Frontal cortex (tissue), 3 donors: ENCODE measurements at regions not wholly inside any gene's neighbourhood (a gene's known extent, or its start where the extent isn't known, plus 50 kb on each side); places are given as distances from the start of the nearest gene placed in this dataset.
"Not testable (repeated sequence)": the region's sequence is repeated elsewhere in the genome, so short reads cannot be mapped to it uniquely, and the experiment has no call there.

ENCODE experiments used
- DNase-seq, 2 donors: peaks; one replicate each; pipeline ENCODE4 v3.0.0; 2012; ENCODE audit warnings: low spot score in 2 of 2
- FAIRE-seq: peaks from 2 replicates; lab custom pipeline; 2012; peaks lifted over from hg19 to GRCh38; lab: Jason Lieb, UNC
- donor health status: control.
- donor health status: control.
- donor health status: control.

DNA sequence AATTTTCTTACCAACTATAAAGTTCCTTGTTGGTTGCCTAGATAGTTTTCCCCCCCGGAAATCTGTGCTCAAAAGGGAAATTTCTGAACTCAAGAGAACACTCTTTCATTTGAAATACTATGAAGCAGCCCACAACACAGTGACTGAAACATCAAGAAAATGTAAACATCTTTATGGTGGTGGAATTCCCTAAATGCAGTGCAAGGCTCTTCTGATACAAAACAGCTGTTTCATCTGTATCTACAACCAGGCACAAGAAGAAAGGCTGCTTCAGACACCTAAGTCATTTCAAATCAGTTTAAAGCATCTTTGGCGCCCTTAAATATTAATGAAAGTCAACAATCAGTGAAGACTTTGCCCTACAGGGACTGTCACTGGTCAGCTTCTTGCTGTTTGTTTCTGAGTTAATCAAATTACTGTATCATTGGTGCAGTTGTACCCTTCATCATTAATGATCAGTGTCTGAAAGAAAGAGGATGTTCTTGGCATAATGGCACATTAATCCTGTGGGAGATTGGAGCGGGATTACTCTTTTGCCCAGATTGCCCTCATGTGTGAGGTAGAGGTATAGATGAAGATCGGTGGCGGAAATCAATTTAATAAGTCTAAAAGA is 947.0 kb downstream of the NR2F1-AS1 start:
- DNase-seq (no peak), FAIRE-seq (no peak)

- FAIRE-seq (no peak), DNase-seq (peak in 1 of 2 donors; percentile 26)
Observed at GRCh38 chr5:92633176-92633575, 947.8 kb downstream of the NR2F1-AS1 start.

DNA sequence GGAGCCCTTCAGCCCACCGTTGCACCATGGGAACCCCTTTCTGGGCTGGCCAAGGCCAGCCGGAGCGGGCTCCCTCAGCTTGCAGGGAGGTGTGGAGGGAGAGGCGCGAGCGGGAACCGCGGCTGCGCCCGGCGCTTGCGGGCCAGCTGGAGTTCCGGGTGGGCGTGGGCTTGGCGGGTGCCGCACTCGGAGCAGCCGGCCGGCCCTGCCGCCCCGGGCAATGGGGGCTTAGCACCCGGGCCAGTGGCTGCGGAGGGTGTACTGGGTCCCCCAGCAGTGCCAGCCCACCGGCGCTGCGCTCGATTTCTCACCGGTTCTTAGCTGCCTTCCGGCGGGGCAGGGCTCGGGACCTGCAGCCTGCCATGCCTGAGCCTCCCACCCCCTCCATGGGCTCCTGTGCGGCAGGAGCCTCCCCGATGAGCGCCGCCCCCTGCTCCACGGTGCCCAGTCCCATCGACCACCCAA is 949.8 kb downstream of the NR2F1-AS1 start:
- DNase-seq, FAIRE-seq: not testable (repeated sequence)

DNA sequence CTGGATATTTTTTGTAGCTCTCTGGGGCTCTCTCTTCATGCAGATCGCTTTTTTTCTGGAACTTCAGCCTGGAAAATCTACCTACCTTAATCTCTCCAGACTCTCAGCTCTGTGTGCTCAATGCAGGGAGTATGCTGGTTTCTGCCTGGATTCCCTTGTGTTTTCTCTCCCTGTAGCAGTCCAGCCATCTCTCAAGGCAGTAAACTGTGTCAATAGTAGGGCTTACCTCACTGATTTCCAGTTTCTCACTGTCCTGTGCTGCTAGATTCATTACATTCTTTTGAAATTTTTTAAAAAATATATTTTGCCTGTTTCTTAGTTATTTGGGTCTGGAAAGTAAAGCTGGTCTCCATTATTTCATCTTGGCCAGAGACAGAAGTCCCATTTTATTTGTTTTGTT is 951.4 kb downstream of the NR2F1-AS1 start:
- DNase-seq (no peak), FAIRE-seq (no peak)

GRCh38 chr5:92629000-92629399 is 952.0 kb downstream of the NR2F1-AS1 start:
- no peak for FAIRE-seq
- DNase-seq = no peak

GRCh38 chr5:92627186-92627585 is 953.8 kb downstream of the NR2F1-AS1 start:
- DNase-seq (no peak), FAIRE-seq (no peak)

DNA sequence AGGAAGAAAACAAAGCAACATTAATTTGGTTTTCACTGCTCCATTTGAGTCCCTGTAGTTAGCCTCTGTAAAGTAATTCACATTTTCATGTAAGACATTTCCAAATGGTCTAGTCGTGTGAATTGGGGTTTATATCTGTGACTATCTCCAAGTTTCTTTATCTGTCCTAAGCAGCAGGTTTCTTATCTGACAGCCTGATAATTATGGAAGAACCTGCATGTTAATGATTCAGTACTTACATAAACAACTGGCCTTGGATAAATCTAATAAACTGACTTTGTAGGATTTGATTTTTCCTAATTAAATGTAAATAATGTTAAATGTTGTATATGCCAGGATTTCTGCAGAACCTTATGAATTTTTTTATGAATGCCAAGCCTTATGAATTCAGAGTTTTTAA is 964.9 kb downstream of the NR2F1-AS1 start:
- no peak for DNase-seq
- FAIRE-seq = no peak

DNA sequence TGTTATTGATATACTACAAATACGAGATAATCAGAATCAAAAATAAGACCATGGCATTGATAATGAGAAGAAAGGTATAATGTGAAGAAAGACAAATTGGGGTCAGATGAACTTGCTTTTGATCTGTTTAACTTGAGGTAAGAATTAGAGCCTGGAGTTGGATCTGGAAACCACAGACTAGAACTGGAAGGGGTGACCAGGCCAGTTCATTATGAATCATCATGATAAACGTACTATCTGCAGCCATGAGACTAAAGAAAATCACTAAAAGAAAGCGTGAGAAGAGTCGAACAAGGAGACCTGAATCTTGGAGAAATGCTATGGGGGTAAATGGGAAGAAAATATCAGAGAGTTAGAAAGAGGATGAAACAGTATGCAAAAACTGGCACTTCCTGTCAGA is 967.5 kb downstream of the NR2F1-AS1 start:
- DNase-seq (no peak), FAIRE-seq (no peak)

- DNase-seq = not testable (repeated sequence)
Observed at GRCh38 chr5:92610435-92610834, 970.6 kb downstream of the NR2F1-AS1 start.

GRCh38 chr5:92605591-92605990 is 975.4 kb downstream of the NR2F1-AS1 start:
- FAIRE-seq (no peak), DNase-seq (no peak)

More at GRCh38 chr5:92610435-92610834, 970.6 kb downstream of the NR2F1-AS1 start:
- FAIRE-seq = not testable (repeated sequence)

DNA sequence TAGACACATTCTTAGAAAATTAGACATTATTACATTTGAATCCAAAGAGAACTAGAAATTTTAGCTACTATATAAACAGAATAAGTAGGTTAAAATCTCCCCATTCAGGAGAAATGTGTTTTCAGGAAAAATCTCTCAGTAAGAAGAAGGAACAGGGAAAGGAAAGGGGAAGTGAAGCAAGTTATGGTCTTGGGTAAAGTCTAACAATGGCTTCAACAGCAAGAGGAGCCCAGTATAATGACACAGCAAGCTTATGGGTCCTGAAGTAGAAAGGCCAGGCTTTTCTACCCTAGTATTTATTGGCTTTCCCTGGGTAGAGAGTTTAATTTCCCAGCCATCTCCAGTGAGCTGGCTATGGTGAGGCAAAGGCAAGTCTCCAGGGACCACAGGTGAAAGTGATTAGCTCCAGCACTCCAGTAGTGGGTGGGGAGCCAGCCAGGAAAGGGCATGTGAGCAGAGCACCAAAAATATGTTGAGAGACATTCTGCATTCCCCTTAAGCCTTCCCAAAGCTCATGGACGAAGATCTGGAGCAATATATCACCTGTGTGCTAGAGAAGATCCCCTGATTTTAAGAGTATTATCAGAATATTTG is 981.7 kb downstream of the NR2F1-AS1 start:
- FAIRE-seq (no peak), DNase-seq (no peak)

DNA sequence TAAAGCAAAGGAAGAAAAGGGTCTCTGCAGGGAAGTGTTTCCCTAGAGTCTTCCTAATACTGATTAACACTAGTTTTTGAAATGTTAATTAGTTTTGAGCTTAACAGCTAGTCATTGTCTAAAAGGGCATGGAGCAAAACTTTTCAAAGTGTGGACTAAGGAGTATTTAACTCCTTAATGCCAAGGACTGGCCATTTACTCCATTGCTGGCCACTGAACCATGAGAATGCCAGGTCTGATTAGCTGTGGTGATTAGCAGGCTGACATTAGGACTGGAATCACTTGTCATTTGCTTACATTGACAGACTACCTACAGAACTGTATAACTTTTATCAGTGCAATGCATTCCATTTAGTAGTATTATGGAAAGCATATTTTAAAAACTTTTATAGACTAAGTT is 987.0 kb downstream of the NR2F1-AS1 start:
- DNase-seq (no peak), FAIRE-seq (no peak)

DNA sequence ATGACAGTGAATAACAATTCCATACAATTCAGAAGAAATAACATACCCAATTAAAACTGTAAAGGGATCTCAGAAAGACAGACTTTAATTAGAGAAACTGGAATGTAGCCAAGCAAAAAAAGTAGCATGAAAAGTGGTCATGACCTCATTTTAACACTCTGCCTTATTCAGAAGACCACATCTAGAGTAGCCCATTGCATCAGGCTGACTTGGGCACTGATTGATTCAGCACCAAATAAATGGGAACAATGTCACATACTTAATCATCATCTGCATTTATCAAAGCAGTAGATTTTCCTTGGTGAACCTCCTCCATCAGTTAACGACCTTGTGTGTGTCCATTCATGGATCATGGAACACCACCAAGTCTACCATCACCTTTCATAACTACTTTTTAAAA is 992.1 kb downstream of the NR2F1-AS1 start:
- FAIRE-seq (no peak), DNase-seq (no peak)

DNA sequence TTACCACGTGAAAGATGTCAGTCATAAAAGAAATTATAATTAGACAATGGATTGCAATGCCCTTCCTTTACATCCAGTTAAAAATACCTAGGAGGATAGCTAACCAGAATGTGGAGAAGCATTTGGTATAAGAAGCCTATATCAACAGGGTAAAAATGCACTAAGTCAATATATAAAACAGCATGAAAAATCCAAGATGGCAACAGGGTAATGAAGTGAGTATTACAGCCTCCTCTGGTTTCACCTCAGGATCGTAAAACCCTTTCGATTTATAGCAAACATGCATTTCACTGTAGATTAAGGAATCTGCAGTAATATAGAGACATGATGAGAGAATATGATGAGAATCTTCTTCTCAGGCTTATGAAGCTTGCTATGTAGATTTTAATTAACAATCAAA is 999.3 kb downstream of the NR2F1-AS1 start:
- no peak for FAIRE-seq

DNA sequence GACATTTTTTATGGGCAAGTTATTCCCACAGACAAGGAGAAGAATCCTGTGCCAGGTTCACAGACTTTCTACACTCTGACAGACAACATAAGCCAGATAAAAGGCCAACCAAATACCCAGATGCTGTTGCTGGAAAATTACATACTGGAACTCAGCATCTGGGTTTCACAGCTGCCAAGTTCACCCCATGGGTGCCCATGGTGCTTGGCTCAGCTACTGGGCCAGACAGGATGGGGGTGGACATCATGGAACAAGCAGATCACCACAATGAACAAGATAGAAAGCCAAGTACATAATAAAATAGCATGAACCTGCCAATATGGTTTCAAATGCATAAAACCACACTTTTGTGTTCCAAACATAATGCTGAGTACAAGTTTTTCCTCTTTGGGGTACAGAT is 999.8 kb downstream of the NR2F1-AS1 start:
- no peak for FAIRE-seq

More for the DNA sequence above, 999.3 kb downstream of the NR2F1-AS1 start:
- DNase-seq = no peak

DNA sequence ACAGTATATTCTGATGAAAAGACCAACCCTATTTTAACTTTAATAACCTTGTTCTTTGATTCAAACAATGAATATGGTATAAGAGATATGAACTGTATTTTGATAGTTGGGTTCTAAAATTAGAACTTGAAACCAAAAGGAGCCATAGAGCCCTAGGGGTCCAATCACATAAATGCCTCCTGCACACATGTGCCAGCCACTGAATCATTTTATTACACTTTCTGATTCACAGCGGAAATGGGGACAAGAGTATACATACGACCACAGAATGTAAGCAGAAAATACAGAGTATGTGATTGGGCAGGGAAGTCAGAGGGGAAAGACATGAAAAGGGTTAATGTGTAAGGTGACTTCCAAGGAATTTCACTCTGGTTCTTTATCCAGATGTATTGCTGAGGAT is 1000.2 kb downstream of the NR2F1-AS1 start:
- DNase-seq (no peak), FAIRE-seq (no peak)

More for the DNA sequence above, 999.8 kb downstream of the NR2F1-AS1 start:
- no peak for DNase-seq

DNA sequence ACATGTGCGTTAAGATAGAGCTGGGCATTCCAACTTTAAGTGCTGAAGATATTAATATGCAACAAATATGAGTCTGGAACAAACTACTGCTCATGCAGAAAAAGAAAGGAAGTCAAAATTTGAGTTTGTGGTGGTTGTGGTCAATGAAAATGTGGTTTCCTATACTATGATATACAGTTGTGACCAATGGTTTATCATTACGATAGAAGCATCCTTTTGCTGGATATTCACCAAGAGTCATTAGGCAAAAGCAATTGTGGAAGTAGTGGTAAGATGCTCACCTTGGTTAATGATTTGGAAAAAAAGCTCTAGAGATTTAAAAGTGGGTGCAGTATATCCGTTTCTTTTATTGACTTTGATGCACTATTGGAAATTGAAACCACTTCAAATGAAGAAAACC is 1007.0 kb downstream of the NR2F1-AS1 start:
- DNase-seq = no peak
- FAIRE-seq = no peak

- FAIRE-seq (no peak), DNase-seq (no peak)
Observed at GRCh38 chr5:92568522-92568921, 1012.5 kb downstream of the NR2F1-AS1 start.

DNA sequence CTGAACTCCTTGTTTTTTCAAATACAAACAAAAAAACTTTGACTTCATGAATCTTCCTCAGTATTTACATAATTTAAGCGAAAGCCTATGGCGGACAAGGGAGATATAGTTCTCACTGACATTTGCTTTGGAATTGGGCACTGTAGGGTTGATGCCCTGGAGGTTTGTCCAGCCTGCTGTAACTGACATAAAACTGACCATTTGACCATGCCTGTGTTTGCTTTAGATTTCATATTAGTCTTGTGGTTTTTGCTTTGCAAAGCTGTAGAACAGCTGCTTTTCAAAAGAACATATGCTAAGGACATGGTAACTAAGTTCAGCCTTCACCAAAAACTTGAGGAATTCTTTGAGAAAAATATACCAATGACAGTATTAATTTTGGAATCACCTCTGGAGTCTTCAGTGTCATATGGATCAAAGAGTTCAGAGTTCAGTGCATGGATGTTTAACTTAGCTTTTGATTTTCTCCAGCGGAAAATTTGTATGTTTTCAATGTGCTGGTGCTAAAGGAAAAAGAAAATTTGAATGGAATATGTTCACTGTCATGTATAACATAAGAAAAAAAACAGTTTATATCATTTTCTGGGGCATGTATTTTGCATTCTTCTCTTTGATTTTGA is 1013.1 kb downstream of the NR2F1-AS1 start:
- FAIRE-seq (no peak), DNase-seq (no peak)

DNA sequence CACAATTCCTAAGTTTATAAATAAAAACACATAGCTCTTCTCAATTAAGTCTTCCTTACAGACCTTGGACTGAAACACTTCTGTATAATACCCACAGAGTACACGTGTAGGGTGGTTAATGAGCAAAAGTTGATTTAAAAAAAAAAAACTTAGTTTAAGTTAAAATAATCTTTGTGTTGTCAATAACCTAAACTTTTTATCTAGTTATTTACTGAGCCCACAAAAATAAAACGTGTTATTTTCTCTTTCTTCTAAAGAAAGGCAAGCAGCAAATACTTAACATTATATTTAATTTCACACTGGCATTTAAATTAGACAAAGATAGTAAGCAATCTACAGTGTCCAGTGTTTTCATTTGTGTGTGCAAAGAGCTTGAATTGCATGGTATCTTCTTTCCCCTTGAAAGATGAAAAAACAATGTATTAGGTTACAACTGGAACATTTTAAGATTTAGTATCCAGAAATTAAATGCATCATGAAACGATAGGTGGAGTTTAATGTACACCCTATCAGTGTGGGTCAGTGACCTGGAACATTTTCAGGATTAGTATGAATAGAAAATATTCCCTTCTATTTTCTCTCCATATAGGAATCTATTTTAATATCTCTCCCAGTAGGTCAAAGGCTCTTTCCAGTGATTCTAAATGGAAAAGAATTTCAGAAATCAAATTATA is 1014.8 kb downstream of the NR2F1-AS1 start:
- DNase-seq (no peak), FAIRE-seq (no peak)

- FAIRE-seq = no peak
Observed at GRCh38 chr5:92565673-92566072, 1015.3 kb downstream of the NR2F1-AS1 start.

More at GRCh38 chr5:92565673-92566072, 1015.3 kb downstream of the NR2F1-AS1 start:
- no peak for DNase-seq
